OCI-LY1 (cell line): ENCODE measurements at regions not wholly inside any gene's neighbourhood (a gene's known extent, or its start where the extent isn't known, plus 50 kb on each side); places are given as distances from the start of the nearest gene placed in this dataset.

ENCODE experiments used
- H2AFZ ChIP-seq: fragments of 200-600 bp; sonication (generic), shearing (Covaris generic); 2 replicates; pipeline ENCODE4 v1.6.0; 2014; ENCODE audit warnings: antibody characterized with exemption, mild to moderate bottlenecking, low read length
- H3F3A ChIP-seq: fragments of 200-600 bp; sonication (generic), shearing (Covaris generic); 2 replicates; pipeline ENCODE4 v1.6.0; 2014; ENCODE audit warnings: mild to moderate bottlenecking, antibody characterized with exemption, low read length, moderate library complexity; ENCODE audit not compliant: insufficient read depth
- H3K27ac ChIP-seq: fragments of 200-600 bp; sonication (generic); 2 replicates; pipeline ENCODE4 v1.5.1; 2014; ENCODE audit warnings: low read length, mixed run types, mild to moderate bottlenecking, low read depth; ENCODE audit not compliant: poor library complexity, severe bottlenecking
- H3K27me3 ChIP-seq: fragments of 200-600 bp; sonication (generic); 2 replicates; pipeline ENCODE4 v1.6.0; 2014; ENCODE audit warnings: antibody characterized with exemption, mild to moderate bottlenecking, low read length, moderate library complexity; ENCODE audit not compliant: insufficient read depth
- H3K36me3 ChIP-seq: fragments of 200-600 bp; sonication (generic); 2 replicates; pipeline ENCODE4 v1.6.1; 2014; ENCODE audit warnings: mild to moderate bottlenecking, antibody characterized with exemption, low read length, moderate library complexity, mixed read lengths; ENCODE audit not compliant: insufficient read depth
- H3K4me1 ChIP-seq: fragments of 200-600 bp; sonication (generic); 2 replicates; pipeline ENCODE4 v1.5.1; 2014; ENCODE audit warnings: mild to moderate bottlenecking, low read length, moderate library complexity; ENCODE audit not compliant: insufficient read depth, severe bottlenecking
- H3K4me2 ChIP-seq: fragments of 200-600 bp; sonication (generic), shearing (Covaris generic); 2 replicates; pipeline ENCODE4 v1.6.1; 2014; ENCODE audit warnings: low read length
- H3K4me3 ChIP-seq: fragments of 200-600 bp; sonication (generic); 2 replicates; pipeline ENCODE4 v1.5.1; 2014; ENCODE audit warnings: low read length, low read depth, mild to moderate bottlenecking, mixed read lengths; ENCODE audit not compliant: poor library complexity, severe bottlenecking
- H3K79me2 ChIP-seq: fragments of 200-600 bp; shearing (Covaris generic); 2 replicates; pipeline ENCODE4 v1.6.1; 2016; ENCODE audit warnings: mixed run types, low read length, mixed read lengths; ENCODE audit not compliant: insufficient read depth
- H3K9ac ChIP-seq: fragments of 200-600 bp; sonication (generic), shearing (Covaris generic); 2 replicates; pipeline ENCODE4 v1.6.1; 2014; ENCODE audit warnings: mild to moderate bottlenecking, low read length, mixed read lengths
- H3K9me2 ChIP-seq: fragments of 200-600 bp; sonication (generic), shearing (Covaris generic); 2 replicates; pipeline ENCODE4 v1.6.1; 2014; ENCODE audit warnings: low read depth, mild to moderate bottlenecking, low read length, mixed read lengths
- H3K9me3 ChIP-seq: fragments of 200-600 bp; shearing (Covaris generic); 2 replicates; pipeline ENCODE4 v1.6.1; 2014; ENCODE audit warnings: low read length, mixed read lengths
- H4K20me1 ChIP-seq: fragments of 200-600 bp; sonication (generic), shearing (Covaris generic); 2 replicates; pipeline ENCODE4 v1.6.0; 2016; ENCODE audit warnings: mild to moderate bottlenecking, low read length; ENCODE audit not compliant: insufficient read depth
- CTCF ChIP-seq: fragments of 200-600 bp; sonication (generic), shearing (Covaris generic); IDR thresholded peaks from 2 replicates; pipeline ENCODE4 v1.5.1; 2017; ENCODE audit warnings: mild to moderate bottlenecking, antibody characterized with exemption, low read length, moderate library complexity, mixed read lengths
- EZH2 ChIP-seq: fragments of 200-600 bp; sonication (generic), shearing (Covaris generic); IDR thresholded peaks from 2 replicates; pipeline ENCODE4 v1.8.0; 2017; ENCODE audit warnings: borderline replicate concordance, mixed run types, mild to moderate bottlenecking, antibody characterized with exemption, low read length, moderate library complexity, mixed read lengths

GRCh38 chr2:167692191-167692590 lies 555.2 kb downstream of the STK39 start:
- no peaks in the 10 kb centered on the region for H4K20me1 ChIP-seq
- H3K36me3 ChIP-seq, result no peaks in the 10 kb centered on the region
- H3K9me2 ChIP-seq, result no peaks in the 10 kb centered on the region
- H3K79me2 ChIP-seq, result no peaks in the 10 kb centered on the region
- H2AFZ ChIP-seq, result no peak overlapping the region
- no peaks in the 10 kb centered on the region for H3K9me3 ChIP-seq
- no peaks in the 10 kb centered on the region for H3F3A ChIP-seq
- H3K4me1 ChIP-seq, result no peaks in the 10 kb centered on the region
- no peak overlapping the region for H3K27ac ChIP-seq
- no peaks in the 10 kb centered on the region for H3K27me3 ChIP-seq
- TF ChIP-seq CTCF (no peak), EZH2 (no peak)
- no peak overlapping the region for H3K4me2 ChIP-seq
- no peak overlapping the region for H3K9ac ChIP-seq
- no peak overlapping the region for H3K4me3 ChIP-seq

GRCh38 chr2:167689444-167689843 lies 558.0 kb downstream of the STK39 start:
- Histone ChIP-seq H3K36me3 (no peaks in the 10 kb centered on the region), H3K9ac (no peak overlapping the region), H3K27ac (no peak overlapping the region), H3K9me3 (no peaks in the 10 kb centered on the region), H3K9me2 (no peaks in the 10 kb centered on the region), H3K27me3 (no peaks in the 10 kb centered on the region), H3K4me1 (no peaks in the 10 kb centered on the region), H3K4me2 (no peak overlapping the region), H4K20me1 (no peaks in the 10 kb centered on the region), H3K79me2 (no peaks in the 10 kb centered on the region), H3F3A (no peaks in the 10 kb centered on the region), H2AFZ (no peak overlapping the region), H3K4me3 (no peak overlapping the region)
- no peak for TF ChIP-seq EZH2
- TF ChIP-seq CTCF, result no peak

GRCh38 chr2:167686691-167687090 lies 560.7 kb downstream of the STK39 start:
- Histone ChIP-seq H2AFZ (no peak overlapping the region), H3K79me2 (no peaks in the 10 kb centered on the region), H3K27me3 (no peaks in the 10 kb centered on the region), H3K9ac (no peak overlapping the region), H3K36me3 (no peaks in the 10 kb centered on the region), H4K20me1 (no peaks in the 10 kb centered on the region), H3K4me3 (no peak overlapping the region), H3K9me3 (no peaks in the 10 kb centered on the region), H3K4me1 (no peaks in the 10 kb centered on the region), H3K9me2 (no peaks in the 10 kb centered on the region), H3F3A (no peaks in the 10 kb centered on the region), H3K27ac (no peak overlapping the region), H3K4me2 (no peak overlapping the region)
- TF ChIP-seq CTCF (no peak), EZH2 (no peak)
